HCT116 (cell line): ENCODE measurements at regions not wholly inside any gene's neighbourhood (a gene's known extent, or its start where the extent isn't known, plus 50 kb on each side); places are given as distances from the start of the nearest gene placed in this dataset.

ENCODE experiments used
- ATAC-seq: fragments of 200-7000 bp; cut with Tn5 transposase; 2 replicates; pipeline ENCODE4 v1.9.1; 2020; ENCODE audit warnings: mild to moderate bottlenecking, moderate library complexity
- BruUV-seq: library from RNA; stranded (reverse); fragments of 400-500 nt; replicated peaks from 2 replicates; lab custom pipeline; 2021; lab: Mats Ljungman, UMichigan
- CTCF ChIA-PET: fragments of 300-600 bp; sonication (Branson Sonifier 250); formaldehyde crosslinking; loops from one replicate; lab custom pipeline; 2021; ENCODE audit warnings: antibody characterized with exemption; lab: Charles Lee
- POLR2A ChIA-PET: fragments of 300-600, 350-600 bp; sonication (Branson Sonifier 250); formaldehyde crosslinking; loops from one replicate; lab custom pipeline; 2021; ENCODE audit warnings: antibody characterized with exemption; lab: Charles Lee
- RAD21 ChIA-PET, 2 experiments: fragments of 300-600 bp; sonication (Branson Sonifier 250); formaldehyde crosslinking; loops; one replicate each; lab custom pipeline; 2023; ENCODE audit warnings: low total read pairs in 2 of 2; ENCODE audit not compliant: uncharacterized antibody in 2 of 2, unreplicated experiment in 2 of 2, low non-redundant PET in 1 of 2; lab: Charles Lee
- DNase-seq: peaks from one replicate; pipeline ENCODE4 v3.0.0-alpha.2; 2010; ENCODE audit warnings: low read depth, low spot score
- H2AFZ ChIP-seq: fragments of 200-600 bp; shearing (Covaris generic), sonication (generic); 2 replicates; pipeline ENCODE4 v1.6.1; 2017; ENCODE audit warnings: low read depth, mixed run types, mixed read lengths, antibody characterized with exemption, low read length; ENCODE audit not compliant: poor library complexity, severe bottlenecking
- H3K27ac ChIP-seq: 2 replicates; pipeline ENCODE4 v1.5.1; 2012; ENCODE audit warnings: low read depth, low read length
- H3K27me3 ChIP-seq: fragments of 200-600 bp; sonication (generic); 2 replicates; pipeline ENCODE4 v1.6.1; 2016; ENCODE audit warnings: mixed run types, low read length, mixed read lengths; ENCODE audit not compliant: insufficient read depth
- H3K36me3 ChIP-seq, 2 experiments: fragments of 200-500 bp in 1 of 2; fragments of 200-600 bp in 1 of 2; sonication (Bioruptor generic) in 1 of 2; sonication (generic) in 1 of 2; 2 replicates each; pipeline versions ENCODE4 v1.5.1 to v1.6.1; 2014 to 2016; ENCODE audit warnings: low read length in 2 of 2, inconsistent platforms in 1 of 2, mixed read lengths in 1 of 2, mixed run types in 1 of 2; ENCODE audit not compliant: insufficient read depth in 2 of 2, control insufficient read depth in 1 of 2
- H3K4me1 ChIP-seq, 2 experiments: fragments of 200-600 bp in 1 of 2; sonication (generic) in 1 of 2; 2 replicates each; pipeline versions ENCODE4 v1.5.1 to v1.6.1; 2012 to 2017; ENCODE audit warnings: low read length in 2 of 2, inconsistent platforms in 1 of 2, mild to moderate bottlenecking in 1 of 2, mixed read lengths in 1 of 2, mixed run types in 1 of 2, moderate library complexity in 1 of 2; ENCODE audit not compliant: insufficient read depth in 2 of 2, control insufficient read depth in 1 of 2
- H3K4me2 ChIP-seq: fragments of 200-600 bp; sonication (generic); 2 replicates; pipeline ENCODE4 v1.6.1; 2017; ENCODE audit warnings: mixed run types, low read length, mixed read lengths
- H3K4me3 ChIP-seq, 2 experiments: fragments of 200-600 bp in 1 of 2; sonication (generic) in 1 of 2; replicated peaks in 1 of 2; 2 replicates each; pipeline ENCODE4 v1.5.1; 2011 to 2016; ENCODE audit warnings: low read length in 2 of 2, control low read depth in 1 of 2, low read depth in 1 of 2, mild to moderate bottlenecking in 1 of 2, mixed read lengths in 1 of 2, mixed run types in 1 of 2
- H3K79me2 ChIP-seq: fragments of 200-600 bp; sonication (generic); 2 replicates; pipeline ENCODE4 v1.6.1; 2017; ENCODE audit warnings: mild to moderate bottlenecking, mixed run types, low read length, moderate library complexity, mixed read lengths; ENCODE audit not compliant: insufficient read depth
- H3K9ac ChIP-seq: fragments of 200-600 bp; sonication (generic); 2 replicates; pipeline ENCODE4 v1.6.1; 2016; ENCODE audit warnings: low read length, mixed read lengths
- H3K9me2 ChIP-seq: fragments of 200-600 bp; sonication (generic), shearing (Covaris generic); 2 replicates; pipeline ENCODE4 v1.6.1; 2017; ENCODE audit warnings: mixed run types, mild to moderate bottlenecking, moderate library complexity; ENCODE audit not compliant: insufficient read depth
- H3K9me3 ChIP-seq, 2 experiments: fragments of 200-500 bp in 1 of 2; fragments of 200-600 bp in 1 of 2; sonication (Bioruptor generic) in 1 of 2; sonication (generic) in 1 of 2; 2 replicates each; pipeline ENCODE4 v1.6.1; 2014 to 2017; ENCODE audit warnings: low read length in 2 of 2, mixed read lengths in 2 of 2, inconsistent platforms in 1 of 2, low read depth in 1 of 2, mild to moderate bottlenecking in 1 of 2, mixed run types in 1 of 2, moderate library complexity in 1 of 2; ENCODE audit not compliant: control insufficient read depth in 1 of 2, insufficient read depth in 1 of 2
- H4K20me1 ChIP-seq: fragments of 200-600 bp; sonication (generic), shearing (Covaris generic); 2 replicates; pipeline ENCODE4 v1.6.1; 2017; ENCODE audit warnings: mixed run types, mild to moderate bottlenecking, moderate library complexity; ENCODE audit not compliant: insufficient read depth
- CBX3 ChIP-seq: IDR thresholded peaks from 2 replicates; pipeline ENCODE4 v1.6.1; 2012; ENCODE audit warnings: low read depth
- CEBPB ChIP-seq: IDR thresholded peaks from 2 replicates; pipeline ENCODE4 v1.6.1; 2012; ENCODE audit warnings: low read depth
- ELF1 ChIP-seq: IDR thresholded peaks from 2 replicates; pipeline ENCODE4 v1.6.1; 2012; ENCODE audit warnings: low read depth, borderline replicate concordance
- EZH2 ChIP-seq: fragments of 200-600 bp; sonication (generic); IDR thresholded peaks from 2 replicates; pipeline ENCODE4 v1.6.1; 2017; ENCODE audit warnings: antibody characterized with exemption, mixed run types
- EZH2phosphoT487 ChIP-seq: fragments of 200-600 bp; IDR thresholded peaks from 2 replicates; pipeline ENCODE4 v1.6.1; 2018; ENCODE audit warnings: antibody characterized with exemption, borderline replicate concordance
- FOSL1 ChIP-seq: IDR thresholded peaks from 2 replicates; pipeline ENCODE4 v1.6.1; 2012; ENCODE audit warnings: low read depth
- POLR2AphosphoS5 ChIP-seq: IDR thresholded peaks from 2 replicates; pipeline ENCODE4 v1.6.1; 2011; ENCODE audit warnings: mild to moderate bottlenecking, low read depth, low read length, moderate library complexity
- RAD21 ChIP-seq: IDR thresholded peaks from 2 replicates; pipeline ENCODE4 v1.6.1; 2012; ENCODE audit warnings: low read depth, mild to moderate bottlenecking
- SIN3A ChIP-seq: IDR thresholded peaks from 2 replicates; pipeline ENCODE4 v1.6.1; 2012; ENCODE audit warnings: low read depth
- SRF ChIP-seq: IDR thresholded peaks from 2 replicates; pipeline ENCODE4 v1.6.1; 2012; ENCODE audit warnings: low read depth
- TCF7L2 ChIP-seq: IDR thresholded peaks from 2 replicates; pipeline ENCODE4 v1.7.0; 2011; ENCODE audit warnings: borderline replicate concordance, inconsistent platforms; ENCODE audit not compliant: insufficient read depth, insufficient read length; ENCODE audit errors: extremely low read depth
- YY1 ChIP-seq: IDR thresholded peaks from 2 replicates; pipeline ENCODE4 v1.6.1; 2011; ENCODE audit warnings: low read length, low read depth, moderate library complexity, mild to moderate bottlenecking; ENCODE audit not compliant: insufficient replicate concordance; ENCODE audit errors: extremely low read depth
- ZFX ChIP-seq: fragments of 450-650 bp; IDR thresholded peaks from 2 replicates; pipeline ENCODE4 v1.6.1; 2017
- ZNF274 ChIP-seq: fragments of 200-500 bp; sonication (Bioruptor generic); IDR thresholded peaks from 2 replicates; pipeline ENCODE4 v1.6.1; 2014; ENCODE audit warnings: mild to moderate bottlenecking, low read depth, low read length, inconsistent platforms
- intact Hi-C: fragments of 100-400 bp; cut with micrococcal nuclease; formaldehyde crosslinking; loops from 2 replicates; pipeline ENCODE4 v1.10.0; 2022
- TF ChIP-seq, protein P1 (sequence below): IDR thresholded peaks from 2 replicates; pipeline ENCODE4 v1.6.1; 2012; ENCODE audit warnings: low read depth
- TF ChIP-seq, protein P2 (sequence below): IDR thresholded peaks from 2 replicates; pipeline ENCODE4 v1.6.1; 2011; ENCODE audit warnings: mild to moderate bottlenecking, low read length, moderate library complexity; ENCODE audit not compliant: insufficient replicate concordance; ENCODE audit errors: extremely low read depth
- TF ChIP-seq, protein P3 (sequence below): IDR thresholded peaks from 2 replicates; pipeline ENCODE4 v1.6.1; 2012
- TF ChIP-seq, protein P4 (sequence below), 3 experiments: fragments of 200-600 bp in 1 of 3; sonication (generic) in 1 of 3; IDR thresholded peaks in 2 of 3; conservative IDR thresholded peaks in 1 of 3; 2 replicates each; pipeline ENCODE4 v1.5.1; 2012 to 2017; ENCODE audit warnings: low read depth in 2 of 3, low read length in 2 of 3, antibody characterized with exemption in 1 of 3, borderline replicate concordance in 1 of 3, control low read depth in 1 of 3, mild to moderate bottlenecking in 1 of 3, mixed read lengths in 1 of 3, mixed run types in 1 of 3, moderate library complexity in 1 of 3; ENCODE audit not compliant: insufficient read depth in 1 of 3

DNA sequence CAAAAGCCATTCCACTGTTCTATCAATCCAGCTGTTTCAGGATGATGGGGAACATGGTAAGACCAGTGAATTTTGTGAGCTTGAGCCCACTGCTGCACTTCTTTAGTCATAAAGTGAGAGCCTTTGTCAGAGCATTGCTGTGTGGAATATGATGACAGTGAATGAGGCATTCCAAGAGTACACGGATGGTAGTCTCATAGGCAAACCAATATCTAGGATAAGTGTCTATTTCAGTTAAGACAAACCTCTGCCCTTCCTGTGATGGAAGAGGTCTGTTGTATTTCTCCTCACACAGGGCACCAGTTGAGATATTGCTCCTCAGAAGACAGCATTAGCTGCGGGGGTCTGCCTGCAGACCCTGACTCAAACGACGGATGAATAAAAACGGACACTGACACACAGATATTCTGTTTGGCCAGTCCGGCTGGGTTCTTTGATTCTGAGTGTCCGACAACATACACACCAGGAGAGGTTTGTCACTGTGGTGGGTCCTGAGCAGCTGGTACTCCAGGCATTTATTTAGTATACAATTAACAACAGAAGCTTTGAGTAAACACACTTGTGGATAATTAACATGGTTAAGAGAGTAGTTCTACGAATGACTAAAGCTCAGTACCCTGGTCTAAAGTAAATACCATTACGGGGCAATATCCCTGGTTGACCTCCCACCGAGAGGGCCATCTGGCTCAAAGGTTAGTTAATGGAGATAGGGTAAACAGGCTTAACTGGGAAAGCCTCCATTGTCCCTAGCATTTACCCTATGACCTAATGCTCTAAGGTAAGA is 121.7 kb downstream of the ZNF280B start:
- no peak overlapping the region for H3K4me2 ChIP-seq
- no peaks in the 10 kb centered on the region for H3K4me1 ChIP-seq
- H4K20me1 ChIP-seq = no peaks in the 10 kb centered on the region
- H3K27ac ChIP-seq = no peak overlapping the region
- no peaks in the 10 kb centered on the region for H3K36me3 ChIP-seq
- no peak overlapping the region for H3K9ac ChIP-seq
- no peak overlapping the region for H3K4me3 ChIP-seq
- no peaks in the 10 kb centered on the region for H3K79me2 ChIP-seq
- DNase-seq = no peak
- no peaks in the 10 kb centered on the region for H3K9me2 ChIP-seq
- ChIA-PET RAD21 (no interaction called here), CTCF (no interaction called here), POLR2A (no interaction called here)
- BruUV-seq = no TSS peak
- no peak for TF ChIP-seq EZH2
- no peak for TF ChIP-seq CBX3
- TF ChIP-seq FOSL1 = no peak
- no peak for TF ChIP-seq TCF7L2
- TF ChIP-seq RAD21 = no peak
- TF ChIP-seq, protein P1, sequence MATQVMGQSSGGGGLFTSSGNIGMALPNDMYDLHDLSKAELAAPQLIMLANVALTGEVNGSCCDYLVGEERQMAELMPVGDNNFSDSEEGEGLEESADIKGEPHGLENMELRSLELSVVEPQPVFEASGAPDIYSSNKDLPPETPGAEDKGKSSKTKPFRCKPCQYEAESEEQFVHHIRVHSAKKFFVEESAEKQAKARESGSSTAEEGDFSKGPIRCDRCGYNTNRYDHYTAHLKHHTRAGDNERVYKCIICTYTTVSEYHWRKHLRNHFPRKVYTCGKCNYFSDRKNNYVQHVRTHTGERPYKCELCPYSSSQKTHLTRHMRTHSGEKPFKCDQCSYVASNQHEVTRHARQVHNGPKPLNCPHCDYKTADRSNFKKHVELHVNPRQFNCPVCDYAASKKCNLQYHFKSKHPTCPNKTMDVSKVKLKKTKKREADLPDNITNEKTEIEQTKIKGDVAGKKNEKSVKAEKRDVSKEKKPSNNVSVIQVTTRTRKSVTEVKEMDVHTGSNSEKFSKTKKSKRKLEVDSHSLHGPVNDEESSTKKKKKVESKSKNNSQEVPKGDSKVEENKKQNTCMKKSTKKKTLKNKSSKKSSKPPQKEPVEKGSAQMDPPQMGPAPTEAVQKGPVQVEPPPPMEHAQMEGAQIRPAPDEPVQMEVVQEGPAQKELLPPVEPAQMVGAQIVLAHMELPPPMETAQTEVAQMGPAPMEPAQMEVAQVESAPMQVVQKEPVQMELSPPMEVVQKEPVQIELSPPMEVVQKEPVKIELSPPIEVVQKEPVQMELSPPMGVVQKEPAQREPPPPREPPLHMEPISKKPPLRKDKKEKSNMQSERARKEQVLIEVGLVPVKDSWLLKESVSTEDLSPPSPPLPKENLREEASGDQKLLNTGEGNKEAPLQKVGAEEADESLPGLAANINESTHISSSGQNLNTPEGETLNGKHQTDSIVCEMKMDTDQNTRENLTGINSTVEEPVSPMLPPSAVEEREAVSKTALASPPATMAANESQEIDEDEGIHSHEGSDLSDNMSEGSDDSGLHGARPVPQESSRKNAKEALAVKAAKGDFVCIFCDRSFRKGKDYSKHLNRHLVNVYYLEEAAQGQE = no peak
- TF ChIP-seq SIN3A = no peak
- TF ChIP-seq, protein P2, sequence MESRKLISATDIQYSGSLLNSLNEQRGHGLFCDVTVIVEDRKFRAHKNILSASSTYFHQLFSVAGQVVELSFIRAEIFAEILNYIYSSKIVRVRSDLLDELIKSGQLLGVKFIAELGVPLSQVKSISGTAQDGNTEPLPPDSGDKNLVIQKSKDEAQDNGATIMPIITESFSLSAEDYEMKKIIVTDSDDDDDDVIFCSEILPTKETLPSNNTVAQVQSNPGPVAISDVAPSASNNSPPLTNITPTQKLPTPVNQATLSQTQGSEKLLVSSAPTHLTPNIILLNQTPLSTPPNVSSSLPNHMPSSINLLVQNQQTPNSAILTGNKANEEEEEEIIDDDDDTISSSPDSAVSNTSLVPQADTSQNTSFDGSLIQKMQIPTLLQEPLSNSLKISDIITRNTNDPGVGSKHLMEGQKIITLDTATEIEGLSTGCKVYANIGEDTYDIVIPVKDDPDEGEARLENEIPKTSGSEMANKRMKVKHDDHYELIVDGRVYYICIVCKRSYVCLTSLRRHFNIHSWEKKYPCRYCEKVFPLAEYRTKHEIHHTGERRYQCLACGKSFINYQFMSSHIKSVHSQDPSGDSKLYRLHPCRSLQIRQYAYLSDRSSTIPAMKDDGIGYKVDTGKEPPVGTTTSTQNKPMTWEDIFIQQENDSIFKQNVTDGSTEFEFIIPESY = no peak
- TF ChIP-seq, protein P3, sequence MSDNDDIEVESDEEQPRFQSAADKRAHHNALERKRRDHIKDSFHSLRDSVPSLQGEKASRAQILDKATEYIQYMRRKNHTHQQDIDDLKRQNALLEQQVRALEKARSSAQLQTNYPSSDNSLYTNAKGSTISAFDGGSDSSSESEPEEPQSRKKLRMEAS = no peak
- no peak for TF ChIP-seq POLR2AphosphoS5
- no peak for TF ChIP-seq ELF1
- TF ChIP-seq CEBPB = no peak
- TF ChIP-seq ZNF274 = no peak
- TF ChIP-seq, protein P4, sequence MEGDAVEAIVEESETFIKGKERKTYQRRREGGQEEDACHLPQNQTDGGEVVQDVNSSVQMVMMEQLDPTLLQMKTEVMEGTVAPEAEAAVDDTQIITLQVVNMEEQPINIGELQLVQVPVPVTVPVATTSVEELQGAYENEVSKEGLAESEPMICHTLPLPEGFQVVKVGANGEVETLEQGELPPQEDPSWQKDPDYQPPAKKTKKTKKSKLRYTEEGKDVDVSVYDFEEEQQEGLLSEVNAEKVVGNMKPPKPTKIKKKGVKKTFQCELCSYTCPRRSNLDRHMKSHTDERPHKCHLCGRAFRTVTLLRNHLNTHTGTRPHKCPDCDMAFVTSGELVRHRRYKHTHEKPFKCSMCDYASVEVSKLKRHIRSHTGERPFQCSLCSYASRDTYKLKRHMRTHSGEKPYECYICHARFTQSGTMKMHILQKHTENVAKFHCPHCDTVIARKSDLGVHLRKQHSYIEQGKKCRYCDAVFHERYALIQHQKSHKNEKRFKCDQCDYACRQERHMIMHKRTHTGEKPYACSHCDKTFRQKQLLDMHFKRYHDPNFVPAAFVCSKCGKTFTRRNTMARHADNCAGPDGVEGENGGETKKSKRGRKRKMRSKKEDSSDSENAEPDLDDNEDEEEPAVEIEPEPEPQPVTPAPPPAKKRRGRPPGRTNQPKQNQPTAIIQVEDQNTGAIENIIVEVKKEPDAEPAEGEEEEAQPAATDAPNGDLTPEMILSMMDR (IDR thresholded peaks at IDR 0.05 in 2 of 3, conservative IDR thresholded peaks at IDR 0.05 in 1 of 3; ENCODE audit: borderline replicate concordance in 1 of 3, insufficient read depth in 1 of 3, low read depth in 2 of 3, low read length in 2 of 3) = no peak
- TF ChIP-seq EZH2phosphoT487 = no peak
- TF ChIP-seq YY1 = no peak
- no peak for TF ChIP-seq SRF
- no peak for TF ChIP-seq ZFX
- no peak overlapping the region for H2AFZ ChIP-seq
- intact Hi-C loops = no loop called here
- H3K9me3 ChIP-seq = no peaks in the 10 kb centered on the region
- H3K27me3 ChIP-seq = peaks cover 55% of the 10 kb centered on the region
- ATAC-seq = no peak
